ENCODE measurements at regions not wholly inside any gene's neighbourhood (a gene's known extent, or its start where the extent isn't known, plus 50 kb on each side); places are given as distances from the start of the nearest gene placed in this dataset.
"Not testable (repeated sequence)": the region's sequence is repeated elsewhere in the genome, so short reads cannot be mapped to it uniquely, and the experiment has no call there.

DNA sequence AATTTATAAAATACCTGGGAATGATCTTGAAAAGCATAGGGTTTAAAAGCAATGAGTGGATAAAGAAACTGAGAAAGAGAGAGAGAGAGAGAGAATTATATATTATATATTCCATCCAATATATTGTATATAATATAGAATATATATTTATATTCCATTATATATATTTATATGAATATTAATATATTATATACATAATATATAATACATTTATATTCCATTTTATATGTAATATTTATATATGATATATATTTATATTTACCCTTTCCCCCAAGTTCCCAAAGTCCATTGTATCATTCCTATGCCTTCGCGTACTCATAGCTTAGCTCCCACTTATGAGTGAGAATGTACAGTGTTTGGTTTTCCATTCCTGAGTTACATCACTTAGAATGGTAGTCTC is 69.9 kb upstream of the SLC35F3 start:
- H3K27ac Mint-ChIP-seq: no peak overlapping the region
- 100% methylated on average over 2 of the region's 2 CpGs; no CpG with 5 or more reads in 1 of the 2 experiments for WGBS, 2 experiments (ENCODE audit: insufficient coverage in 1 of 2, insufficient read length in 1 of 2)

DNA sequence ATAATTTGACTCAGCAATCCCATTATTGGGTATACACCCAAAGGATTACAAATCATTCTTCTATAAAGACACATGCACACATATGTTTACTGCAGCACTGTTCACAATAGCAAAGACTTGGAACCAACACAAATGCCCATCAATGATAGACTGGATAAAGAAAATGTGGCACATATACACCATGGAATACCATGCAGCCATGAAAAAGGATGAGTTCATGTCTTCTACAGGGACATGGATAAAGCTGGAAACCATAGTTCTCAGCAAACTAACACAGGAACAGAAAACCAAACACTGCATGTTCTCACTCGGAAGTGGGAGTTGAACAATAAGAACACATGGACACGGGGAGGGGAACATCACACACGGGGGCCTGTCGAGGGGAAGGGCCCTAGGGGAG is 66.3 kb upstream of the SLC35F3 start:
- not testable (repeated sequence) for H3K4me1 ChIP-seq (ENCODE audit: control insufficient read depth, insufficient read depth, low read length); H3K27me3 ChIP-seq (ENCODE audit: control insufficient read depth, insufficient read depth, low read length, poor library complexity, severe bottlenecking); H3K9ac ChIP-seq (ENCODE audit: extremely low read depth, low read length, poor library complexity, severe bottlenecking); H3K36me3 ChIP-seq (ENCODE audit: control insufficient read depth, insufficient read depth, low read length); H3K27me3 Mint-ChIP-seq (ENCODE audit: insufficient read depth); H3K4me3 Mint-ChIP-seq; H3K9me3 Mint-ChIP-seq; H3K9me3 ChIP-seq (ENCODE audit: control insufficient read depth, low read length); H3K27ac ChIP-seq (ENCODE audit: low read depth, low read length); DNase-seq; H3K27ac Mint-ChIP-seq; H3K4me3 ChIP-seq (ENCODE audit: low read length); H3K36me3 Mint-ChIP-seq (ENCODE audit: low read depth); H3K4me1 Mint-ChIP-seq
- 97% methylated on average over 3 to 4 of the region's 4 CpGs for WGBS, 2 experiments (ENCODE audit: insufficient coverage in 1 of 2, insufficient read length in 1 of 2)

More for the DNA sequence above, 69.9 kb upstream of the SLC35F3 start:
- Histone ChIP-seq H3K27me3 (ENCODE audit: control insufficient read depth, insufficient read depth, low read length, poor library complexity, severe bottlenecking) (no peaks in the 10 kb centered on the region), H3K9ac (ENCODE audit: extremely low read depth, low read length, poor library complexity, severe bottlenecking) (no peak overlapping the region), H3K4me3 (ENCODE audit: low read length) (no peak overlapping the region), H3K9me3 (ENCODE audit: control insufficient read depth, low read length) (peaks cover 8% of the 10 kb centered on the region), H3K4me1 (ENCODE audit: control insufficient read depth, insufficient read depth, low read length) (no peaks in the 10 kb centered on the region), H3K36me3 (ENCODE audit: control insufficient read depth, insufficient read depth, low read length) (no peaks in the 10 kb centered on the region), H3K27ac (ENCODE audit: low read depth, low read length) (no peak overlapping the region)
- H3K4me3 Mint-ChIP-seq: no peak overlapping the region
- H3K36me3 Mint-ChIP-seq (ENCODE audit: low read depth): no peaks in the 10 kb centered on the region
- no peaks in the 10 kb centered on the region for H3K27me3 Mint-ChIP-seq (ENCODE audit: insufficient read depth)
- no peaks in the 10 kb centered on the region for H3K4me1 Mint-ChIP-seq
- no peaks in the 10 kb centered on the region for H3K9me3 Mint-ChIP-seq
- DNase-seq: no peak
- TF ChIP-seq, protein P1, sequence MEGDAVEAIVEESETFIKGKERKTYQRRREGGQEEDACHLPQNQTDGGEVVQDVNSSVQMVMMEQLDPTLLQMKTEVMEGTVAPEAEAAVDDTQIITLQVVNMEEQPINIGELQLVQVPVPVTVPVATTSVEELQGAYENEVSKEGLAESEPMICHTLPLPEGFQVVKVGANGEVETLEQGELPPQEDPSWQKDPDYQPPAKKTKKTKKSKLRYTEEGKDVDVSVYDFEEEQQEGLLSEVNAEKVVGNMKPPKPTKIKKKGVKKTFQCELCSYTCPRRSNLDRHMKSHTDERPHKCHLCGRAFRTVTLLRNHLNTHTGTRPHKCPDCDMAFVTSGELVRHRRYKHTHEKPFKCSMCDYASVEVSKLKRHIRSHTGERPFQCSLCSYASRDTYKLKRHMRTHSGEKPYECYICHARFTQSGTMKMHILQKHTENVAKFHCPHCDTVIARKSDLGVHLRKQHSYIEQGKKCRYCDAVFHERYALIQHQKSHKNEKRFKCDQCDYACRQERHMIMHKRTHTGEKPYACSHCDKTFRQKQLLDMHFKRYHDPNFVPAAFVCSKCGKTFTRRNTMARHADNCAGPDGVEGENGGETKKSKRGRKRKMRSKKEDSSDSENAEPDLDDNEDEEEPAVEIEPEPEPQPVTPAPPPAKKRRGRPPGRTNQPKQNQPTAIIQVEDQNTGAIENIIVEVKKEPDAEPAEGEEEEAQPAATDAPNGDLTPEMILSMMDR (conservative IDR thresholded peaks at IDR 0.05): no peak

DNA sequence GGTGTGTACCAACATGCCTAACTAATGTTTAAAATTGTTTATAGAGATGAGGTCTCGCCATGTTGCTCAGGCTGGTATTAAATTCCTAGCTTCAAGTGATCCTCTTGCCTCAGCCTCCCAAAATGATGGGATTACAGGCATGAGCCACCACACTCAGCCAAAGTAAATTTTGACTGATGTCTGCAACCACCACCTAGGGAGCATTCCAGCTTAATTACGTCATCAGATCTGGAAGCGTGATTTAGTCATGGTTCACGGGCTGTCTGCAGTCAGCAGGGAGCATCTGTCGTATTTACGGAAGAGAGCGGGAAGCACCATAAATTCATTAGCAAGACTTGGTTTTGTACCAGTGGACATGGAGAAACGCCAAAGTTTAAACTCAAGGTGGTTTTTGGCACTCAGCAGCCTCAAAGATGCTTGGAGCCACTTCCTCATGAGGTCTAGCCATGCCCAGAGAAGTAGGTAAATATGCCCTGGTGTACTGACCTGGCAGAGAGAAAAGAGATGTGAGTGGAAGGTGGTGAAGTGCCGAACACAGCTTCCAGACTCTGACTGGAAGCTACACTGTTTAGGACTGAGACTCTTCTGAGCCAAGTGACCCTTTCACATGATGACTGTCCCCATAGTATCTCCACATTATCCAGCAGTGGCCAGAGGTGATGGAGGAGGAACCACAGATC is 60.8 kb upstream of the SLC35F3 start:
- Mint-ChIP-seq H3K36me3 (ENCODE audit: low read depth) (no peaks in the 10 kb centered on the region), H3K4me3 (no peak overlapping the region), H3K27me3 (ENCODE audit: insufficient read depth) (no peaks in the 10 kb centered on the region), H3K9me3 (no peaks in the 10 kb centered on the region), H3K27ac (no peak overlapping the region), H3K4me1 (no peaks in the 10 kb centered on the region)
- TF ChIP-seq, protein P1 (conservative IDR thresholded peaks at IDR 0.05): no peak
- H3K36me3 ChIP-seq (ENCODE audit: control insufficient read depth, insufficient read depth, low read length): no peaks in the 10 kb centered on the region
- DNase-seq: no peak
- H3K9ac ChIP-seq (ENCODE audit: extremely low read depth, low read length, poor library complexity, severe bottlenecking): no peak overlapping the region
- no peaks in the 10 kb centered on the region for H3K27me3 ChIP-seq (ENCODE audit: control insufficient read depth, insufficient read depth, low read length, poor library complexity, severe bottlenecking)
- 79 to 92% methylated on average over 8 to 9 of the region's 9 CpGs for WGBS, 2 experiments (ENCODE audit: insufficient coverage in 1 of 2, insufficient read length in 1 of 2)
- no peak overlapping the region for H3K4me3 ChIP-seq (ENCODE audit: low read length)
- no peaks in the 10 kb centered on the region for H3K4me1 ChIP-seq (ENCODE audit: control insufficient read depth, insufficient read depth, low read length)
- H3K27ac ChIP-seq (ENCODE audit: low read depth, low read length): no peak overlapping the region
- peaks cover 6% of the 10 kb centered on the region for H3K9me3 ChIP-seq (ENCODE audit: control insufficient read depth, low read length)

DNA sequence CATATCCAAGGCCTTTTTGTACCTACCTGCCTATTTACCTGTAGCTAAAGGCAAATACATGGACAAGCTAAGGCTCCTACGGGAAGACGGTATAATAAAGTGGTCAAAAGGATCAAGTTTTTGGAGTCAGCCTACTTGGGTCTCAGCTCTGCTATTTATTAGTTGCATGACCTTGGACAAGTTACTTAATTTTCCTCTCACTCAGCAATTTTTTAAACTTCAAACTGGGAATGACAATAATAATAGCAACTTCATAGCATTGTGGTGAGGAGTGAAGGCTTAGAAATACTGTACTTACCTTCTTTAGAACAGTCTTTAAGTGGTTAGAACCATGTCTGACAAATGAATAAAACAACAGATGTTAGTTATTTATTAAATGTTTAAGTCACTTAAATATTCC is 60.2 kb upstream of the SLC35F3 start:
- H3K27me3 ChIP-seq (ENCODE audit: control insufficient read depth, insufficient read depth, low read length, poor library complexity, severe bottlenecking): no peaks in the 10 kb centered on the region
- no peak for DNase-seq
- H3K4me1 Mint-ChIP-seq: no peaks in the 10 kb centered on the region
- peaks cover 6% of the 10 kb centered on the region for H3K9me3 ChIP-seq (ENCODE audit: control insufficient read depth, low read length)
- H3K9ac ChIP-seq (ENCODE audit: extremely low read depth, low read length, poor library complexity, severe bottlenecking): no peak overlapping the region
- H3K36me3 Mint-ChIP-seq (ENCODE audit: low read depth): no peaks in the 10 kb centered on the region
- no peak overlapping the region for H3K4me3 Mint-ChIP-seq
- no peaks in the 10 kb centered on the region for H3K27me3 Mint-ChIP-seq (ENCODE audit: insufficient read depth)
- H3K4me1 ChIP-seq (ENCODE audit: control insufficient read depth, insufficient read depth, low read length): no peaks in the 10 kb centered on the region
- no peak overlapping the region for H3K4me3 ChIP-seq (ENCODE audit: low read length)
- TF ChIP-seq, protein P1 (conservative IDR thresholded peaks at IDR 0.05): no peak
- no peak overlapping the region for H3K27ac Mint-ChIP-seq
- no peaks in the 10 kb centered on the region for H3K9me3 Mint-ChIP-seq
- H3K36me3 ChIP-seq (ENCODE audit: control insufficient read depth, insufficient read depth, low read length): no peaks in the 10 kb centered on the region
- no peak overlapping the region for H3K27ac ChIP-seq (ENCODE audit: low read depth, low read length)
- 98 to 100% methylated on average over 2 of the region's 2 CpGs for WGBS, 2 experiments (ENCODE audit: insufficient coverage in 1 of 2, insufficient read length in 1 of 2)

Data from endodermal cell (in vitro differentiated cells).